ENCODE measurements at regions not wholly inside any gene's neighbourhood (a gene's known extent, or its start where the extent isn't known, plus 50 kb on each side); places are given as distances from the start of the nearest gene placed in this dataset.
A peak's percentile ranks its signal among the peaks of the same experiment; 100 is the strongest.

DNA sequence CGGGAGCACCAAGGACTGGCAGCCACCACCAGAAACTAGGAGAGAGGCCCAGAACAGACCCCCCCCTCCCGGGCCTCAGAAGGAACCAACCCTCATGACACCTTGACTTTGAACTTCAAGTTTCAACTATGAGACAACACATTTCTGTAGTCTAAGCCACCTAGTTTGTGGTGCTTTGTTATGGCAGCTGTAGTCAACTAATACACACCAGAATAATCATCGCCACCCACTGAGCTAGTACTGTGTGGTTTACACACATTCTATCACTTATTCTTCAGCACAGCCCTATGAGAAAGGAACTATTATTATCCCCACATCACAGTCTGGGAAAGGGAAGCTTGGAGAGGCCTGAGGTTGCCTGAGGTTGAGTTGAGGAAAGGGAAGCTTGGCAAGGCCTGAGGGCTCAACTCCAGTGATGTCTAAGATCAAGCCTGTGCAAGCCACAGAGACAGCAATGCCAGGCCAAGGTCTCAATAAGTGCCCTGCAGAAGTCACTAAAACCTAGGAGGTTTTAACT is 126.6 kb downstream of the FHDC1 start:
- H3K4me3 ChIP-seq (ENCODE audit: low read depth, low read length), result no peak overlapping the region
- no peaks in the 10 kb centered on the region for H3K27me3 ChIP-seq (ENCODE audit: control insufficient read depth, insufficient read depth, low read length)
- H3K36me3 ChIP-seq (ENCODE audit: control insufficient read depth, insufficient read depth, low read length), result no peaks in the 10 kb centered on the region
- FAIRE-seq (no peak), DNase-seq (ENCODE audit: low read depth) (no peak)
- no peak for TF ChIP-seq CTCF (IDR thresholded peaks at IDR 0.05; ENCODE audit: insufficient read depth, low read length, severe bottlenecking)

- no peak for TF ChIP-seq CTCF (IDR thresholded peaks at IDR 0.05; ENCODE audit: insufficient read depth, low read length, severe bottlenecking)
- H3K4me3 ChIP-seq (ENCODE audit: low read depth, low read length), result no peak overlapping the region
- DNase-seq (ENCODE audit: low read depth), result no peak
- no peaks in the 10 kb centered on the region for H3K36me3 ChIP-seq (ENCODE audit: control insufficient read depth, insufficient read depth, low read length)
- no peaks in the 10 kb centered on the region for H3K27me3 ChIP-seq (ENCODE audit: control insufficient read depth, insufficient read depth, low read length)
- no peak for FAIRE-seq
These were observed 127.4 kb downstream of the FHDC1 start for GRCh38 chr4:153063490-153063889.

DNA sequence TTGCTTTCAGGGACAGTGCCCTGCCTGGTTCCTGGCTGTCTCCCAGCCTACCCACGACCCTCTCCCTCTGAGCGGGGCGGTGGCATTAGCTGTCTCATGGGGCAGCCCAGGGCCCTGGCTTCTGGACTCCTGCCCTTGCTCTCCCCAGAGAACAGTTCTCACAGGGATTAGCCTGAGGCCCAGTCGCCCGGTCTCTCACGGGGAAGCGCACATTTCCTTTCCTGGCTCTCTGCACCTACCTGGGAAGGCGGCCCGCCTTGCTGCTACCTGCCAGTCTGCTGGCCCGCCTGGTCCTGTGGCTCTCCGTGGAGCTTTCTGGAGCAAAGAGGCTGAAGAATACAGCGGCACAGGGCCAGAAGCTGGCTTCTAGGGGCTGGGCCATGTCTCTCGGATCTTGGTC is 128.4 kb downstream of the FHDC1 start:
- no peak for DNase-seq (ENCODE audit: low read depth)
- no peak overlapping the region for H3K4me3 ChIP-seq (ENCODE audit: low read depth, low read length)
- H3K36me3 ChIP-seq (ENCODE audit: control insufficient read depth, insufficient read depth, low read length), result no peaks in the 10 kb centered on the region
- H3K27me3 ChIP-seq (ENCODE audit: control insufficient read depth, insufficient read depth, low read length), result no peaks in the 10 kb centered on the region
- no peak for FAIRE-seq
- TF ChIP-seq CTCF (IDR thresholded peaks at IDR 0.05; ENCODE audit: insufficient read depth, low read length, severe bottlenecking), result no peak

GRCh38 chr4:153065276-153065675 is 129.2 kb downstream of the FHDC1 start:
- TF ChIP-seq CTCF (IDR thresholded peaks at IDR 0.05; ENCODE audit: insufficient read depth, low read length, severe bottlenecking), result no peak
- FAIRE-seq (no peak), DNase-seq (ENCODE audit: low read depth) (peak; percentile 27)
- H3K27me3 ChIP-seq (ENCODE audit: control insufficient read depth, insufficient read depth, low read length), result no peaks in the 10 kb centered on the region
- no peak overlapping the region for H3K4me3 ChIP-seq (ENCODE audit: low read depth, low read length)
- no peaks in the 10 kb centered on the region for H3K36me3 ChIP-seq (ENCODE audit: control insufficient read depth, insufficient read depth, low read length)

DNA sequence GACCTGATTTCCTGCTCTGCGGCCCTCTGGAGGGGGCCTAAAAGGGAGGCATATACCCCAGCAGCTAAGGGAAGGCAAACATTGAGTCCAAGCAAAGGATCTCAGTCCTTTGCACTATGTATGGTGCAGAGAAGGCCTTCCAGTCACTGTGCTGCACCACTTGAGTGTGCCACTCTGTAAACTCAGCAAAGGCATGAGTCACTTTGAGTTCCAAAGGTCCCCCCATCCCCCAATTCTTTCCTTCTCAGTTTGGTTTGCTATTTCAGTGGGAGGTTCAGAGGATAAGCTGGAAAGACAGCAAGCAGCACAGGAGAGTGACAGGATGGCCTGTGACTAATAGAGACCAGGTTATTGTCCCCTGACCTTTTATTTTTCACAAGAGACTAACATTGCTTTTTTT is 131.3 kb downstream of the FHDC1 start:
- peak; percentile 44 for DNase-seq (ENCODE audit: low read depth)
- TF ChIP-seq CTCF (IDR thresholded peaks at IDR 0.05; ENCODE audit: insufficient read depth, low read length, severe bottlenecking), result no peak
- no peaks in the 10 kb centered on the region for H3K36me3 ChIP-seq (ENCODE audit: control insufficient read depth, insufficient read depth, low read length)
- no peak overlapping the region for H3K4me3 ChIP-seq (ENCODE audit: low read depth, low read length)
- H3K27me3 ChIP-seq (ENCODE audit: control insufficient read depth, insufficient read depth, low read length), result no peaks in the 10 kb centered on the region
- FAIRE-seq, result no peak

GRCh38 chr4:153068751-153069150 is 132.6 kb downstream of the FHDC1 start:
- H3K27me3 ChIP-seq (ENCODE audit: control insufficient read depth, insufficient read depth, low read length), result no peaks in the 10 kb centered on the region
- DNase-seq (ENCODE audit: low read depth), result no peak
- FAIRE-seq, result no peak
- TF ChIP-seq CTCF (IDR thresholded peaks at IDR 0.05; ENCODE audit: insufficient read depth, low read length, severe bottlenecking), result no peak
- no peak overlapping the region for H3K4me3 ChIP-seq (ENCODE audit: low read depth, low read length)
- no peaks in the 10 kb centered on the region for H3K36me3 ChIP-seq (ENCODE audit: control insufficient read depth, insufficient read depth, low read length)
